ENCODE measurements at regions not wholly inside any gene's neighbourhood (a gene's known extent, or its start where the extent isn't known, plus 50 kb on each side); places are given as distances from the start of the nearest gene placed in this dataset.
"Not testable (repeated sequence)": the region's sequence is repeated elsewhere in the genome, so short reads cannot be mapped to it uniquely, and the experiment has no call there.

DNA sequence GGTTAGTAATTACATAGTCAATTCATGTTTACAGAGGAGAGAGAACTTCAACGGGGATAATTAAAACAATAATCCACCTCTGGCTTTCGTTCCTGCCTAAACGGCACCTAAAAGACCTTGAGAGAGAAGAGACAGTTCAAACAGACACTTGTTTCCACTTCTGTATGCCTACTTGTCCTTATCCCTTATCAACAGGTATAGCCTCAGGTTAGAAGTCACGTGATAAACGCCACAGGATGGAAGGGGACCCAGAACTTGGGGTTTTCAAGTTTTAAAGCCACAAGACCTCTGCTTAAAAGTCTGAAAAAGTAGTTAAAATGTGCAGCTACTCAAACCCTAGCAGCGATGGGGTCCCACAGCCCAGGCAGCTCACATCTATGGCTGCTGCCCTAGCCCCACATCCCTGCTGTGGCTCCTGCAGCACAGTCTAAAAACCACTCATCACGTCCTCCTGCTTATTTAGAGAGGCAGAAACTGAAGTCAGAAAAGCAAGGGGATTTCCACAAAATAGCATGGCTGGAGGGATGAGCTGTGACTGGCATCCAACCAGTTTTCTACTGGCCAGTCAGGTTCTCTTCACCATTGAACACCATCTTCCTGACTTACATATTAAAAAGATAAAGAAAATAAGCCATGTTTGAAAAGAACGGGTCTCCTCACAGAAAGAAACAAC is 51.2 kb upstream of the SEC16B start:
- no peak for DNase-seq

DNA sequence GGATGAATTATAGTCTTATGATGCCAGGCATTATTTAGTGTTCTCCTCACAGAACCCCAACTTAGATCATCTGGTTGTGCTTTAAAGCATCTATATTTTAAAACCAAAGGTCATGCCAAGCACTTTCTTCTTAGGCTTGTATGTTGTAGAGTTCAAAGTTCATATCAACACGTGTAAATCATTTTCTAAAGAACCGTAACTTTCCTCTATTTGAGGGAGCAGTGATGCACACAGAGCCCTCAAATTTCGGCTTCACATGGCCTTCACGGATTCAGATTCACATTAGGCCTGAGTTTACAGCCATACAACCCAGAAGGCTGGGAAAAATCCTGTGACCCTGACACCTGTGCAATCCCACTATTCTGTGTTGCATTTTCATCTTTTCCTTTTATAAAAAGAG is 52.1 kb upstream of the SEC16B start:
- DNase-seq: no peak

DNA sequence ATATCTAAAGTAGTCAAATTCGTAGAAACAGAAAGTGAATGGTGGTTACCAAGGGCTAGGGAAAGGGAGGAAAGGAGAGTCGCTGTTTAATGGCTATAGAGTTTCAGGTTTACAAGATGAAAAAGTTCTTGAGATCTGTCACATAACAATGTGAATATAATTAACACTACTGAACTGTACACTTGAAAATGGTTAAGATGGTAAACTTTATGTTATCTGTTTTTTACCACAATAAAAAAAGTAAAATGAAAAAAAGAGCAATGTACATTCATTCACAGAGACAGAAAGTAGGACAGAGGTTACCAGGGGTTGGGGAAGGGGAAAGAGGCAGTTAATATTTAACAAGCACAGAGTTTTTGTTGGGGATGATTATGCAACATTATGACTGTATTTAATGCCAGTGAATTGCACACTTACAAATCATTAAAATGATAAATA is 53.3 kb upstream of the SEC16B start:
- DNase-seq: no peak

DNA sequence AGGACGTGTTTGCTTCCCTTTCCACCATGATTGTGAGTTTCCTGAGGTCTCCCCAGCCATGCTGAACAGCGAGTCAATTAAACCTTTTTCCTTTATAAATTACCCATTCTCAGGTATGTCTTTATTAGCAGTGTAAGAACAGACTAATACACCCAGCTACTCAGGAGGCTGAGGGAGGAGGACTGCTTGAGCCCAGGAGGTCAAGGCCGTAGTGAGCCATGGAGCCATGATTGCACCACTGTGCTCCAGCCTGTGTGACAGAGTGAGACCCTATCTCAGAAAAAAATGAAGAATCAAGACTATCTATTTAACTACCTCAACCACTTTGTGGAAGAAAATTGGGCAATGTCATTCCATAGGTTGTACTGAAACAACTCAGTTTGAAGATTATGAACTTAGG is 54.6 kb upstream of the SEC16B start:
- DNase-seq: no peak

DNA sequence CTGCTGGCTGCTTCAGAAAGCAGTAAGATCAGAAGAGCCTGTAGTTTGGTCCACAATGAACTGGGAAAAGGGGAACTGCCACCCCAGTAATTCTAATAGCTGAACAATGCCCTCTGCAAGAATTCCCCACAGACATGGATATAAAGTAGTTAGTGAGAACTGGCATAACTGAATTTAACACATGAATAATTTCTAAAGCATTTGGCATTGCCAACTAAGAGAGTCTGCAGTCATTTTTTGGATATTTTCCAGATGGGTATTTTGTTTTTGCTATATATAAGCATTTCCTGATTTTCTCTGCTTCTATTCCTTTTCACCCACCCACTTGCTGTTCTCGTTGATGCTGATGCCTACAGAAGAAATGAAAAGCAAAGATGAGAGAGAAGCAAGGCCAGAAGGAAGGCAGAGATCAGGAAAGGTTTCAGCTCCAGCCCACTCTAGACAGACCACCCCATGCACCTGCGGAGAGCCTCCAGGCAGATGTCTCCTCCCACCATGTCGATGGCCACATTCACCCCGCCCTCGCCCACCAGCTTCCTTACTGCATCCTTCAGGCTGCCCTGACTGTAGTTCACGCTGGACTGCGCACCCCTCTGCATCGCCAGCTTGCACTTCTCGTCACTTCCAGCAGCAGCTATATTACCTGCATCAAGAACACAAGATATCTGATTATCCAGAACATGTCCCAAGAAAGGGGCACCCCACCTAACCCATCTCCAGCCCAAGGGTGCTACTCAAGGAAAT is 55.9 kb upstream of the SEC16B start:
- DNase-seq: no peak

DNA sequence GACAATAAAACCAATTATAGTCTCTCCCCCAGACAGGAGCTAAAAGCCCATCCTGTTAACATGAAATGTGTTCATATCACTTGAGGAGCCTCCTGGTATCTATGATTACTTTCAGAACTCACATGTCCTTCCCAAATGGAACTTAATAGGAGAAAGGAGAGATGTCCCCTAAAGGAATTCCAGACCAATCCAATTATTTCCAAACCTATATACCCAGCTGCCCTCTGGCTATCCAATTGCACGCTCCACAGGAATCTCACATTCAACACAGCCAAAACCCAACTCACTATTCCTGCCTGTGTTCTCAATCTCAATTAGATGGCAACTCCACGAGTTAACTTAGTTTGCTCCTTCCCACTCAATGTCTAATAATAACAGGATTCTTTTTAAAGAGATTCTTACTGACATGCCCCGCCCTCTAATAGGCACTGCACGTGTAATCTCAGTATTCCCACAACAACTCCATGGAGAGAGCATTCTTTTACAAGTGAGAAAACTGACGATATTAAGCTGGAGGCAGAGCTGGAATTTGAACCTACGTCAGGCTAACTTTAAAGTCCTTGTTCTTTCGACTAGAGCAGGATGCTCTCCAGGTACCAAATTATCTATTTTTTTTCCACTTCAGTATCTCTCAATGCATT is 59.1 kb upstream of the SEC16B start:
- no peak for DNase-seq

DNA sequence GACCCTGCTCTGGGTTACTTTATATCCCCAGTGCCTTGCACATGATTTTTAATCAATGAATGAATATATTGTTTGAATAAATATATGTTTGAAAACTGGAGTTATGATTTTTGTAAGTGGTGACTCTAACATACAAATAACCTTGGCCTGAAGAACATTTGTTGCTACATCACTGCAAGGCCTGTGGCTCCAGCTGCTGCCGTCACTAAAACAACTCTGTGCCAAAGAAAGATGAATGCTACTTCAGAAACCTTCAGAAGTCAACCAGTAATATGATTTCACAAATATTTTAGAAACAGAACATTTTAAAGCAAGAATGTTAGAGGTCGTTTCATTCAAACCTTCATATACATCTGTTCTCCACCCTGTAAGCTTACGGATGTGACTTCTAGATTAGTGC is 60.6 kb upstream of the SEC16B start:
- DNase-seq: no peak

DNA sequence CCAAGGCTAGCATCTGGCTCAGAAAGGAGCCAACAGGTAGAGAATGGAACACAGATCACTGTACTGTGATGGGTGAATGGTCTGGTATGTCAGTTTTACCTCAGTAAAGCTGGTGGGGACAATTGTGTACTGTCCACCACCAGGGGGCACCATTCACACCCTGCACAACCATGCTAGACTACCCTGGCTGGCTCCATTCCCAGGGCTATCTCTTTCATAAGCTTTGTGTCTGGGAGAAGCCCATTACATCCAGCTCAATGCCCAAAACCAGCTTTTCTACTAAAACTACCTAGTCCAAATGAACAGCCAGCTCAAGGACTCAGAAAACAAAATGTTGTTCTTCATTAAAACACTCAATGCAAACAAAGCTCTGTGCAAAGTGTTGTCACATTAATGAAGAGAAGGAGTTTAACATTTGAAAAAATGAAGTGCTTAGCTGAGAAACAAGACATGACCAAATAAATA is 62.0 kb upstream of the RASAL2 start:
- peak; percentile 22 to 32 for DNase-seq

DNA sequence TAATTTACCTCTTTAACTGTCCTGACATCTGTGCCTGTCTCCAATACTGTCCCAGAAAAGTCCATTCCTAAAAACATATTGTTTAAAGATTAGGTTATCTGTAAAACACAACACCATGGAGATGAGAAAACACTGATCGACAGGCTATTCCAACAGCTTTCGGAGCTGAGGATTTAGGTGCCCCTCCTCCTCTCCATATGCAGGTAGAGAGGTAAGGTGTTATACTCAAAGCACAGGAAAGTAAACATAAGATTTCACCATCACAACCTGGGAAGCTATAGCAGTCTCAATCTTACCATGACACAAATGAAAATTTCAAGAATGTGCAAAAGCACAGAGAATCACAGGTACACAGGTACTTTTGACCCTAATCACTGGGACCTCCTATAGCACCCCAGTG is 60.9 kb upstream of the RASAL2 start:
- DNase-seq: no peak

DNA sequence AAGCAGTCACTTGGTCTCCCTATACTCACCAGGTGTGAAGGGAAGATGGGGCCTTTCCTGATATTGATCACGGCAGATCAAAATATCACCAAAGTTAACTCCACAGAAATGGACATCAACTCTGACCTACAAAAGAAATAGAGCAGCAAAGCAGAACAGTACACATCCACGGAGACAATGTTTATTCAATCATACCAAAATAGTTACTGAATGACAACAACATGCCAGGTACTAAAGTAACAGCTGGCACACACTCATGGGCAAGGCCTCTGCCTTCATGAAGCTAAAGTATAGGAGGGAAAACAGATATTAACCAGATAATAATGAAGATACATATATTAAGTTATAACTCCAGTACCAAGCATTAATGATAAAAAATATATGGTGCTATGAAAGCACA is 59.2 kb upstream of the RASAL2 start:
- DNase-seq: no peak

DNA sequence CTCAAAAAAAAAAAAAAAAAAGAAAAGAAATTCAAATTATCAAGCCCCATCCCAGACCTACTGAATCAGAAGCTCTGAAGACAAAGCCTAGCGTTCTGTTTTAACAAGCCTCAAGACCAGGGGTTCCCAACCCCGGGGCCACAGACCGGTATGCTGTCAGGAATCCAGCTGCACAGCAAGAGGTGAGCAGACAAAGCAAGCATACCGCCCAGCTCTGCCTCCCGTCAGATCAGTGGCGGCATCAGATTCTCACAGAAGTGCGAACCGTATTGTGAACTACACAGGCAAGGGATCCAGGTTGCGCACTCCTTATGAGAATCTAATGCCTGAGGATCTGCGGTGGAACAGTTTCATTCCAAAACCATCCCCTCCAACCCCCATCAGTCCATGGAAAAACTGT is 57.8 kb upstream of the RASAL2 start:
- no peak for DNase-seq

DNA sequence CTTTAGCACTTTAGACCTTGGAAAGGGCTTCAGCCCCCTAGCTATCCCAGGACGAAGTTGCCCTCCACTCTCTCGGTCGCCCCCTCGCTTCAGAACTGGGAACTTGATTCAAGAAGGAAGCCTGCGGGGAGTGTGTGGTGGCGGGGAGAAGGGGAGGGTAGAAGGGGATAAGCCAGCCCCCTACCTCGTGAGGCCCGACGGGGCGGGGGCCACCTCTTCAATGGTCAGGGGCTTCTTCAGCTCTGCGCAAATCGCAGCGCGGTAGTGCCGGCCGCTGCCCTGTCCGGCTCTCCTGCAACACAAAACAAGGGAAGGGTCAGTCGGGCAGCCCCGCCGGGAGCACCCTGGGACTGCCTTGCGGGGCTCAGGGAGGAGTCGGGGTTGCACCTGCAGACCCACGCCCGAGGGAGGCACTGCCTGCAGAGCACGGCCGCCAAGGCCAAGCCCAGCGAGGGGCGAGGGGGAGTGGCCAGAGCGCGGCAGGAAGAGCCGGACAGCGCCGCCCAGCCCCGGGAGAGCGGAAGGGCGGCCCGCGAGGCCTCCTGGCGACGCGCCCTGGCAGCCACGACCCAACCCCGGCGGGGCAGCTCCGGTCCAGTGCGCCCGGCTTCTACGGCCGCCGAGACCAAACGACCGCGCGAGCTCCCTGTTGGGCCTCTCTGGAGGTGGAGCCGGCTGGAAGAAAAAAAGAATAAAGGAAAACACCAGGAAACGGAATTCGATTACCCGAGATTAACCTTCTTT is 56.2 kb upstream of the RASAL2 start:
- no peak for DNase-seq

DNA sequence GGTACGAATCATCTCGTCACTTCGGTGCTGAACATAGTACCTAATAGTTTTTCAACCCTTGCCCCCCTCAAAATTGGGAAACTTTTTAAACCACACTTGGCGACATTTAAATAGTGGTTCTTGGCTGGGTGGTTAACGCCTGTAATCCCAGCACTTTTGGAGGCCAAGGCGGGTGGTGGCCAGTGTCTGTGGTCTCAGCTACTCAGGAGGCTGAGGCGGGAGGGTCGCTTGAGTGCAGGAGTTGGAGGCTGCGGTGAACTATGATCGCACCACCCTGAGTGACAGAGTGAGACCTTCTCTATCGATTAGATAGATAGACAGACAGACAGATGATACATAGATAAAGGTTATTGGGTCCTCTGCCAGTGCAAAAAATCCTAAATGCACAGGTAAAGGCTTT is 55.5 kb upstream of the RASAL2 start:
- no peak for DNase-seq

DNA sequence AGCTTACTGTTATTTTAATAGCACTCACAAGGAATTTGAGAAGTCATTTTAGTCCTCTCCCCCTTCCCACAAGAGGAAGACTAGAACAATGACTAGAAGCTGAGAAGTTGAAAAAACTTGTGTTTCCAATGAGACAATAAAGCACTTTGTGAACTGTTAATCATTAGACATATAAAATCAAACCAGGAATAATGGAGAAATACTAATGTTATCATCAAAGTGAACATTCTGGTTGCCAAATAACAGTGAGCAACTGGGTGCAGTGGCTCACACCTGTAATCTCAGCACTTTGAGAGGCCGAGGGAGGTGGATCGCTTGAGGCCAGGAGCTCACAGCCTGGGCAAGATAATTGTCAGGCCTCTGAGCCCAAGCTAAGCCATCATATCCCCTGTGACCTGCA is 54.0 kb upstream of the RASAL2 start:
- DNase-seq: no peak

DNA sequence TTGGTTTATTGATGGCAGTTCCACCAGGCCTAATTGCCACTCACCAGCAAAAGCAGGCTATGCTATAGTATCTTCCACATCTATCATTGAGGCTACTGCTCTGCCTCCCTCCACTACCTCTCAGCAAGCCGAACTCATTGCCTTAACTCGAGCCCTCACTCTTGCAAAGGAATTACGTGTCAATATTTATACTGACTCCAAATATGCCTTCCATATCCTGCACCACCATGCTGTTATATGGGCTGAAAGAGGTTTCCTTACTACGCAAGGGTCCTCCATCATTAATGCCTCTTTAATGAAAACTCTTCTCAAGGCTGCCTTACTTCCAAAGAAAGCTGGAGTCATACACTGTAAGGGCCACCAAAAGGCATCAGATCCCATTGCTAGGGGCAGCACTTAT is 50.0 kb upstream of the RASAL2 start:
- DNase-seq: not testable (repeated sequence)
